Loucy (cell line): ENCODE measurements at regions not wholly inside any gene's neighbourhood (a gene's known extent, or its start where the extent isn't known, plus 50 kb on each side); places are given as distances from the start of the nearest gene placed in this dataset.

Experiments
- H2AFZ ChIP-seq: fragments of 200-600 bp; sonication (generic); 2 replicates; pipeline ENCODE4 v1.6.0; 2016; ENCODE audit warnings: antibody characterized with exemption, mild to moderate bottlenecking, low read length, moderate library complexity
- H3F3A ChIP-seq: fragments of 200-600 bp; 2 replicates; pipeline ENCODE4 v1.6.0; 2016; ENCODE audit warnings: antibody characterized with exemption, low read depth, mild to moderate bottlenecking
- H3K27me3 ChIP-seq: fragments of 200-600 bp; sonication (generic); 2 replicates; pipeline ENCODE4 v1.6.1; 2014; ENCODE audit warnings: low read length, mild to moderate bottlenecking; ENCODE audit not compliant: insufficient read depth, poor library complexity, severe bottlenecking
- H3K36me3 ChIP-seq: fragments of 200-600 bp; sonication (generic); 2 replicates; pipeline ENCODE4 v1.6.1; 2016; ENCODE audit warnings: low read length; ENCODE audit not compliant: insufficient read depth
- H3K4me1 ChIP-seq: fragments of 200-600 bp; sonication (generic); 2 replicates; pipeline ENCODE4 v1.5.1; 2014; ENCODE audit warnings: low read length, mild to moderate bottlenecking; ENCODE audit not compliant: insufficient read depth, poor library complexity, severe bottlenecking
- H3K4me2 ChIP-seq: fragments of 200-600 bp; sonication (generic); 2 replicates; pipeline ENCODE4 v1.6.0; 2014; ENCODE audit warnings: antibody characterized with exemption, low read length, low read depth, mild to moderate bottlenecking; ENCODE audit not compliant: poor library complexity, severe bottlenecking
- H3K4me3 ChIP-seq: fragments of 200-600 bp; sonication (generic); 2 replicates; pipeline ENCODE4 v1.5.1; 2014; ENCODE audit warnings: low read length, mild to moderate bottlenecking, mixed read lengths; ENCODE audit not compliant: poor library complexity, severe bottlenecking
- H3K79me2 ChIP-seq: fragments of 200-600 bp; sonication (generic); 2 replicates; pipeline ENCODE4 v1.6.1; 2014; ENCODE audit warnings: low read length; ENCODE audit not compliant: insufficient read depth
- H3K9ac ChIP-seq: fragments of 200-600 bp; sonication (generic); 2 replicates; pipeline ENCODE4 v1.6.0; 2014; ENCODE audit warnings: mild to moderate bottlenecking, low read depth, low read length, moderate library complexity; ENCODE audit not compliant: poor library complexity, severe bottlenecking
- H3K9me2 ChIP-seq: fragments of 200-600 bp; sonication (generic); replicated peaks from 2 replicates; pipeline ENCODE4 v1.6.1; 2016; ENCODE audit warnings: low read depth, low read length, mixed read lengths
- H3K9me3 ChIP-seq: fragments of 200-600 bp; sonication (generic); 2 replicates; pipeline ENCODE4 v1.6.1; 2014; ENCODE audit warnings: mild to moderate bottlenecking, antibody characterized with exemption, low read length, low read depth; ENCODE audit not compliant: insufficient read depth
- H4K20me1 ChIP-seq: fragments of 200-600 bp; sonication (generic); 2 replicates; pipeline ENCODE4 v1.6.0; 2014; ENCODE audit warnings: antibody characterized with exemption, low read length, mild to moderate bottlenecking; ENCODE audit not compliant: insufficient read depth, poor library complexity, severe bottlenecking
- CTCF ChIP-seq: fragments of 200-600 bp; sonication (generic); conservative IDR thresholded peaks from 2 replicates; pipeline ENCODE4 v1.5.1; 2014; ENCODE audit warnings: mild to moderate bottlenecking, antibody characterized with exemption, low read length
- EZH2phosphoT487 ChIP-seq: fragments of 200-600 bp; IDR thresholded peaks from 2 replicates; pipeline ENCODE4 v1.6.1; 2018; ENCODE audit warnings: antibody characterized with exemption, mild to moderate bottlenecking, moderate library complexity, borderline replicate concordance

DNA sequence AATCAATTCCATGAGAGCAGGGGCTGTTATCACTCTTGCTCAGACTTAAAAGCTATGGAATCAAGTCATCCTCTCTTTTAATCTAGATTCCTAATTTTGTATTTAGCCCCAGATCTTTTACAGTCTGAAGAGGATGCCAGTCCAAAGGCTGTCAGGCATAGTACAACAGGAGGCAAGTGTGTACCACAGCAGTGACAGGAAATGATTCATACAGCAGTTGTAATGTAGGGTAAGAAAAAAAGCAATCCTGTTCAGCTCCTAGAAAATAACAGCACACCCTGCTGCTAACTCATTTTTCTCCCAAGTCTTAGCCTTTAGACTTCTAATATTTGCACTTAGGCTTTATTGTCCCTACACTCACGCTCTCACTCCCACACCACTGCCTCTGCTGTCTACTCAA is 127.8 kb upstream of the SYT4 start:
- Histone ChIP-seq H3K4me3 (no peak overlapping the region), H3K4me2 (no peak overlapping the region), H3K9ac (no peak overlapping the region), H3F3A (no peaks in the 10 kb centered on the region), H2AFZ (no peak overlapping the region), H3K79me2 (no peaks in the 10 kb centered on the region), H3K36me3 (no peaks in the 10 kb centered on the region), H3K9me3 (no peaks in the 10 kb centered on the region), H3K9me2 (no peaks in the 10 kb centered on the region), H3K27me3 (no peaks in the 10 kb centered on the region), H4K20me1 (no peaks in the 10 kb centered on the region), H3K4me1 (no peaks in the 10 kb centered on the region)
- no peak for TF ChIP-seq EZH2phosphoT487
- no peak for TF ChIP-seq CTCF

GRCh38 chr18:43414006-43414405 is 136.7 kb upstream of the SYT4 start:
- Histone ChIP-seq H3K79me2 (no peaks in the 10 kb centered on the region), H3K4me1 (no peaks in the 10 kb centered on the region), H2AFZ (no peak overlapping the region), H3F3A (no peaks in the 10 kb centered on the region), H3K9ac (no peak overlapping the region), H3K4me3 (no peak overlapping the region), H3K4me2 (no peak overlapping the region), H3K36me3 (no peaks in the 10 kb centered on the region), H3K9me2 (no peaks in the 10 kb centered on the region), H3K27me3 (no peaks in the 10 kb centered on the region), H3K9me3 (no peaks in the 10 kb centered on the region), H4K20me1 (no peaks in the 10 kb centered on the region)
- TF ChIP-seq EZH2phosphoT487 (no peak), CTCF (no peak)

DNA sequence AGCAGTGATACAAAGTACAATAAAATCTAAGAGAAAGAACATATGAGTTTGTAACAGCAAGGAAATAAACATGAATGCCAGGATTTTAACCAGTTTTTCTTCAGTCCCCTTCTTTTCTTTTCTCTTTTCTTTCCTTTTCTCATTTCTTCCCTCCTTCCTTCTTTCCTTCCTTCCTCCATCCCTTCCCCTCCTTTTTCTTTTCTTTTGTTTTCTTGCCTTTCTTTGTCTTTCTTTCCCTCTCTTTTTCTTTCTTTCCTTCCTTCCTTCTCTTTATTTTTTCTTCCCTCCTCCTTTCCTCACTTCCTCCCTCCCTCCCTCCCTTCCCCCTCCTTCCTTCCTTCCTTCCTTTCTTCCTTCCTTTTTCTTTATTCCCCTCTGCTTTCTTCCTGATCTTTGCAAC is 142.8 kb upstream of the SYT4 start:
- Histone ChIP-seq H3F3A (no peaks in the 10 kb centered on the region), H3K27me3 (no peaks in the 10 kb centered on the region), H3K4me1 (no peaks in the 10 kb centered on the region), H3K36me3 (no peaks in the 10 kb centered on the region), H4K20me1 (no peaks in the 10 kb centered on the region), H3K4me3 (no peak overlapping the region), H3K9ac (no peak overlapping the region), H3K9me3 (no peaks in the 10 kb centered on the region), H3K4me2 (no peak overlapping the region), H3K9me2 (no peaks in the 10 kb centered on the region), H3K79me2 (no peaks in the 10 kb centered on the region), H2AFZ (no peak overlapping the region)
- no peak for TF ChIP-seq CTCF
- TF ChIP-seq EZH2phosphoT487 = no peak
